Stomach (tissue), 8 donors: ENCODE measurements at regions not wholly inside any gene's neighbourhood (a gene's known extent, or its start where the extent isn't known, plus 50 kb on each side); places are given as distances from the start of the nearest gene placed in this dataset.

Experiments used
- DNase-seq, 2 donors: peaks; one replicate each; pipeline versions ENCODE4 v3.0.0 to v3.0.0-alpha.2; 2013 to 2019
- H3K27ac ChIP-seq, 5 donors: fragments of 200-600 bp in 4 of 5; sonication (generic) in 4 of 5; one replicate each; pipeline ENCODE4 v1.5.1; 2013 to 2019; ENCODE audit warnings: mild to moderate bottlenecking in 1 of 5, moderate library complexity in 1 of 5
- H3K27me3 ChIP-seq, 3 donors: fragments of 200-600 bp; sonication (generic); one replicate each; pipeline ENCODE4 v1.5.1; 2017 to 2019; ENCODE audit warnings: mixed run types in 1 of 3
- H3K36me3 ChIP-seq, 4 donors: fragments of 200-600 bp; sonication (generic); 1 replicate in 3 of 4; 2 replicates in 1 of 4; pipeline ENCODE4 v1.5.1; 2016 to 2019
- H3K4me1 ChIP-seq, 4 donors: fragments of 200-600 bp; sonication (generic); one replicate each; pipeline ENCODE4 v1.5.1; 2016 to 2019
- H3K4me3 ChIP-seq, 4 donors: fragments of 200-600 bp; sonication (generic) in 3 of 4; one replicate each; pipeline ENCODE4 v1.5.1; 2016 to 2019; ENCODE audit warnings: mild to moderate bottlenecking in 1 of 4
- H3K9me3 ChIP-seq, 4 donors: fragments of 200-600 bp; sonication (generic); one replicate each; pipeline ENCODE4 v1.5.1; 2016 to 2019
- EP300 ChIP-seq: sonication (generic); formaldehyde crosslinking; IDR thresholded peaks from one replicate; pipeline ENCODE4 v1.6.1; 2017; ENCODE audit warnings: antibody characterized with exemption
- POLR2A ChIP-seq, 4 donors: fragments of 450-650 bp; IDR thresholded peaks; one replicate each; pipeline ENCODE4 v1.6.1; 2016; ENCODE audit warnings: antibody characterized with exemption in 4 of 4, control low read depth in 2 of 4, mild to moderate bottlenecking in 1 of 4, moderate library complexity in 1 of 4
- POLR2AphosphoS5 ChIP-seq, 3 donors: sonication (generic); formaldehyde crosslinking; IDR thresholded peaks; one replicate each; pipeline ENCODE4 v1.6.1; 2016; ENCODE audit warnings: antibody characterized with exemption in 3 of 3
- WGBS, 5 donors: extraction: QIAGEN DNeasy Blood & Tissue Kit in 3 of 5; methylation state at CpG; one replicate each; pipeline versions ENCODE4 v1.1.5 to v1.1.7; 2013 to 2018; 5-methylcytosine and 5-hydroxymethylcytosine counted together
- intact Hi-C: fragments of 100-400 bp; cut with DNase I; formaldehyde crosslinking; loops from one replicate; pipeline ENCODE4 v1.15.1; 2023; ENCODE audit warnings: low total_unique reads
- TF ChIP-seq, protein P1 (sequence below), 7 experiments: fragments of 450-650 bp in 4 of 7; fragments of 200-600 bp in 3 of 7; sonication (generic) in 3 of 7; IDR thresholded peaks; one replicate each; pipeline ENCODE4 v1.5.1; 2016 to 2019; ENCODE audit warnings: antibody characterized with exemption in 7 of 7, control low read depth in 2 of 7, mild to moderate bottlenecking in 1 of 7
- donor health status: healthy with polysubstance abuse.
- donor health status: Bipolar disorder and iron deficiency.
- donor health status: healthy.

DNA sequence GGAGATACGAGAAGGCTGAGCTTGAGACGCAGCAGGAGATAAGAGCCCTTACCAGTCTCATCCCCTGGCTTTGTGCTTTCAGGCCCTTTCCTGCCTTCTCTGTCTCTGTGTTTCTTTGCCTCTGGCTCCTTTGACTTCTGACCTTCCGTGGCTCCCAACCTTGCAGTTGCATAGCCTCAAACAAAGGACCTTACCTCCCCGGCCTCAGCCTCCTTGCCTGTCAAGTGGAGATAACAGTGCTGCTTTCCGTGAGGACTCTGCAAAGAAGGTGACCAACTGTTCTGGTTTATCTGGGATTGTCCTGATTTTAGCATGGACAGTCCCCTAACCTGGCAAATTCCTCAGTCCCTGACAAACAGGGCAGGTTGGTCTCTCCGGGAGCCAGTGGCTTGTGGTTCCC, 287.8 kb upstream of the MVB12B start:
- intact Hi-C loops = no loop called here
- no peak for TF ChIP-seq EP300
- no peak for TF ChIP-seq POLR2AphosphoS5 (IDR thresholded peaks at IDR 0.05)
- TF ChIP-seq, protein P1, sequence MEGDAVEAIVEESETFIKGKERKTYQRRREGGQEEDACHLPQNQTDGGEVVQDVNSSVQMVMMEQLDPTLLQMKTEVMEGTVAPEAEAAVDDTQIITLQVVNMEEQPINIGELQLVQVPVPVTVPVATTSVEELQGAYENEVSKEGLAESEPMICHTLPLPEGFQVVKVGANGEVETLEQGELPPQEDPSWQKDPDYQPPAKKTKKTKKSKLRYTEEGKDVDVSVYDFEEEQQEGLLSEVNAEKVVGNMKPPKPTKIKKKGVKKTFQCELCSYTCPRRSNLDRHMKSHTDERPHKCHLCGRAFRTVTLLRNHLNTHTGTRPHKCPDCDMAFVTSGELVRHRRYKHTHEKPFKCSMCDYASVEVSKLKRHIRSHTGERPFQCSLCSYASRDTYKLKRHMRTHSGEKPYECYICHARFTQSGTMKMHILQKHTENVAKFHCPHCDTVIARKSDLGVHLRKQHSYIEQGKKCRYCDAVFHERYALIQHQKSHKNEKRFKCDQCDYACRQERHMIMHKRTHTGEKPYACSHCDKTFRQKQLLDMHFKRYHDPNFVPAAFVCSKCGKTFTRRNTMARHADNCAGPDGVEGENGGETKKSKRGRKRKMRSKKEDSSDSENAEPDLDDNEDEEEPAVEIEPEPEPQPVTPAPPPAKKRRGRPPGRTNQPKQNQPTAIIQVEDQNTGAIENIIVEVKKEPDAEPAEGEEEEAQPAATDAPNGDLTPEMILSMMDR (IDR thresholded peaks at IDR 0.05) = no peak
- TF ChIP-seq POLR2A (IDR thresholded peaks at IDR 0.05) = no peak
- 64 to 82% (median 75%) methylated on average over 6 of the region's 6 CpGs for WGBS, 5 donors
- Histone ChIP-seq H3K4me1 (no peaks in the 10 kb centered on the region), H3K36me3 (no peaks in the 10 kb centered on the region), H3K27ac (no peak overlapping the region), H3K9me3 (peaks cover 4 to 10% (median 6%) of the 10 kb centered on the region in 4 donors), H3K27me3 (peaks cover 0 to 17% (median 5%) of the 10 kb centered on the region in 3 donors), H3K4me3 (no peak overlapping the region)
- DNase-seq = no peak

DNA sequence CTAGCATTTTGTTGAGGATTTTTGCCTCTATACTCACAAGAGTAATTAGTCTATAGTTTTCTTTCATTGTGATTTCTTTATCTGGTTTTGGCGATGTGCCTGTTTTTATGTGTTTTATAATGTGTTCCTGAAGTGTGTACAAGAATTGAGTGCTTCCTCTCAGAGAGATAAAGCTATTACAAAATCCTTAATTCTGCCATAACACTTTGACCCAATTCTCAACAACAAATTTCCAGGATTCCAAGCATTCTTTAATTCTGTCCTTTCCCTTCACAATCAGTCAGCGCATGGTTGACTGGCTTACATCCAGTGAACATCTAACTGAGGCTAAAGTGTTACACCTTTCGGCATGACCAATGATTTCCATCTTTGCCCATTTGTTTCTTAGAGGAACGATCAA, 282.9 kb upstream of the MVB12B start:
- no peak overlapping the region for H3K4me3 ChIP-seq
- TF ChIP-seq, protein P1 (IDR thresholded peaks at IDR 0.05) = no peak
- no peak for TF ChIP-seq POLR2A (IDR thresholded peaks at IDR 0.05)
- TF ChIP-seq EP300 = no peak
- no peak for TF ChIP-seq POLR2AphosphoS5 (IDR thresholded peaks at IDR 0.05)
- no peak overlapping the region for H3K27ac ChIP-seq
- intact Hi-C loops = no loop called here
- H3K4me1 ChIP-seq = no peaks in the 10 kb centered on the region
- no peak for DNase-seq
- peaks cover 12 to 40% (median 33%) of the 10 kb centered on the region in 4 donors for H3K9me3 ChIP-seq
- WGBS, 5 donors = 80 to 87% (median 81%) methylated on average over 4 of the region's 4 CpGs
- H3K36me3 ChIP-seq = no peaks in the 10 kb centered on the region
- peaks cover 0 to 5% (median 4%) of the 10 kb centered on the region in 3 donors for H3K27me3 ChIP-seq

DNA sequence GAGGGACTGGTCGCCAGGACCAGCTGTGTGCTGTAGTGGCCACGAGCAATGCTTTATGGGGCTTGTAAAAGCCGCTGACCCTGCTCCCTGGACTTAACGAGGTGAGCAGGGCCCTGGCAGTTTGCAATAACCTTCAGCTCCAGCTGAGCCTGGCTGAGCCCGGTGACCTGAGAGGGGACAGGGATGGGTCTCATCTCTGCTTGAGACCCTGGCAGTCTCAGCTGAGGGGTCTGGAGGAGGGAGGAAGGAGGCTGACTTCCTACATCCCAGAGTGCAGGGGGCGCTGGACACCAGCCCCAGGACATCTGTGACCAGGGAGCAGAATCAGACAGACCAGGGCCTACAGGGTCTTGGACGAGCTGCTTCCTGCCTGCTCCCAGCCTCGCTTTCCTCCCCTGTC, 277.5 kb upstream of the MVB12B start:
- WGBS, 5 donors = 59 to 75% (median 69%) methylated on average over 7 to 8 of the region's 8 CpGs
- no peak overlapping the region for H3K4me3 ChIP-seq
- H3K27ac ChIP-seq = no peak overlapping the region
- no peak for DNase-seq
- no peaks in the 10 kb centered on the region for H3K36me3 ChIP-seq
- TF ChIP-seq, protein P1 (IDR thresholded peaks at IDR 0.05) = no peak
- no peak for TF ChIP-seq EP300
- TF ChIP-seq POLR2A (IDR thresholded peaks at IDR 0.05) = no peak
- no peak for TF ChIP-seq POLR2AphosphoS5 (IDR thresholded peaks at IDR 0.05)
- peaks cover 0 to 36% (median 0%) of the 10 kb centered on the region in 3 donors for H3K27me3 ChIP-seq
- intact Hi-C loops = no loop called here
- peaks cover 8 to 30% (median 27%) of the 10 kb centered on the region in 4 donors for H3K9me3 ChIP-seq
- H3K4me1 ChIP-seq = no peaks in the 10 kb centered on the region

DNA sequence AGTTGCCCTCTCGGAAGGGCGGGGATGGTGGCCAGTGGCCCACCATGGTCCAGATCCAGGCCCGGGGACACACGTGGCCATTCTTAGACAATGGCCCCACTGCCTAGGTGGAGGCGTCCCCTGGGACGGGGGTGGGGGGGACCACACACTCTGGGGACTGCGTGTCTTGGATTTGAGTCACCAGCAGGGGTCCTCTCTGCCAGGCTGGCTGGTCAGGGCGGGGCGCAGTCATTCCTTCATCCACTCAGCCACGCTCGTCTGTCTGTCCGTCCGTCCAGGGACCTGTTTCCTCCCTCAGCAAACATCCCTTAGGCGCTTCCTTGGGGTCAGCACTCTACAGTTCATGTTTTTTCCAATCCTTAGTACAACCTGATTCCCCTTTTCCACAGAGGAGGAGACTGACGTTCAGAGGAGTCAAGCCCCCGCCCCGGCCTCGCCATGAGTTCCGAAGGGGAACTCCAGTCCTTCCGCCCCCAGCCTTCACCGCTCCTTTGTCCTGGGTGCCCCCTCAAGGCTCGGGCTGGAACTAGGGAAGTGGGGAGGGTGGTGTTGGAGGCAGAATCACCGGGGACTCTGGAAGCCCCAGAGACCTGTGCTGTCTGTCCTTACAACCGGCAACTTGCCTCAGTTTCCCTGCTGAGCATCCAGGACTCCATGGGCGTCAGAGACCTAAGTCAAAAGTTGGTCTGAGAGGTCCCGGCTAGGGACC, 276.6 kb upstream of the MVB12B start:
- intact Hi-C loops = no loop called here
- peaks cover 8 to 21% (median 19%) of the 10 kb centered on the region in 4 donors for H3K9me3 ChIP-seq
- no peaks in the 10 kb centered on the region for H3K36me3 ChIP-seq
- TF ChIP-seq, protein P1 (IDR thresholded peaks at IDR 0.05) = no peak
- TF ChIP-seq POLR2A (IDR thresholded peaks at IDR 0.05) (no peak), POLR2AphosphoS5 (IDR thresholded peaks at IDR 0.05) (no peak), EP300 (no peak)
- H3K4me1 ChIP-seq = no peaks in the 10 kb centered on the region
- no peak overlapping the region for H3K4me3 ChIP-seq
- whole genome bisulfite sequencing, 5 donors = 66 to 73% (median 70%) methylated on average over 18 to 26 of the region's 26 CpGs
- peaks cover 0 to 46% (median 7%) of the 10 kb centered on the region in 3 donors for H3K27me3 ChIP-seq
- no peak for DNase-seq
- no peak overlapping the region for H3K27ac ChIP-seq
